ENCODE measurements at regions not wholly inside any gene's neighbourhood (a gene's known extent, or its start where the extent isn't known, plus 50 kb on each side); places are given as distances from the start of the nearest gene placed in this dataset.

- DNase-seq (no peak), ATAC-seq (no peak)
- H3K36me3 ChIP-seq: no peaks in the 10 kb centered on the region
- H3K4me3 ChIP-seq: no peak overlapping the region
- intact Hi-C loops (cut with DNase I): loop anchor here (1.0 to 10.0 kb wide), 5 partner anchors 134 to 241 kb away; no protein-coding TSS in a partner anchor
- WGBS, 2 donors: 8 to 15% methylated on average over 1 of the region's 1 CpG
- H3K9me3 ChIP-seq: no peaks in the 10 kb centered on the region
- TF ChIP-seq CTCF (IDR thresholded peaks at IDR 0.05): no peak
- no peak overlapping the region for H3K27ac ChIP-seq
- H3K27me3 ChIP-seq: peaks cover 0 to 38% (median 22%) of the 10 kb centered on the region in 7 donors
- H3K4me1 ChIP-seq: peaks cover 0 to 7% (median 0%) of the 10 kb centered on the region in 9 donors
These were observed 91.6 kb upstream of the KCNA3 start for GRCh38 chr1:110766336-110766647.

- peak in 4 of 8 donors; percentile 58 to 69 (median 60) for ATAC-seq
- WGBS, 2 donors: 11 to 22% methylated on average over 5 of the region's 5 CpGs
These were observed 91.0 kb upstream of the KCNA3 start for GRCh38 chr1:110765640-110766335.

GRCh38 chr1:110763149-110763548 is 88.4 kb upstream of the KCNA3 start:
- Histone ChIP-seq H3K4me3 (no peak overlapping the region), H3K27me3 (peaks cover 0 to 46% (median 22%) of the 10 kb centered on the region in 7 donors), H3K9me3 (no peaks in the 10 kb centered on the region), H3K4me1 (peaks cover 0 to 7% (median 0%) of the 10 kb centered on the region in 9 donors), H3K36me3 (no peaks in the 10 kb centered on the region), H3K27ac (no peak overlapping the region)
- DNase-seq: no peak
- intact Hi-C loops (cut with DNase I): loop anchor here in 2 of 10 donors (5.0 to 10.0 kb wide), 2 partner anchors 131 to 238 kb away; no protein-coding TSS in a partner anchor
- no peak for ATAC-seq
- TF ChIP-seq CTCF (IDR thresholded peaks at IDR 0.05): no peak
- 73% methylated on average over 4 of the region's 4 CpGs for WGBS, 2 donors

More at GRCh38 chr1:110765640-110766335, 91.0 kb upstream of the KCNA3 start:
- Histone ChIP-seq H3K4me3 (no peak overlapping the region), H3K27me3 (peaks cover 0 to 38% (median 22%) of the 10 kb centered on the region in 7 donors), H3K4me1 (peaks cover 0 to 7% (median 0%) of the 10 kb centered on the region in 9 donors), H3K9me3 (no peaks in the 10 kb centered on the region), H3K27ac (no peak overlapping the region), H3K36me3 (no peaks in the 10 kb centered on the region)
- intact Hi-C loops (cut with DNase I): loop anchor here (1.0 to 10.0 kb wide), 5 partner anchors 133 to 241 kb away; no protein-coding TSS in a partner anchor
- peak in 1 of 2 donors; percentile 42 for DNase-seq
- TF ChIP-seq CTCF (IDR thresholded peaks at IDR 0.05): peak; percentile 60 to 89 (median 85)

GRCh38 chr1:110760321-110760720 is 85.6 kb upstream of the KCNA3 start:
- H3K27me3 ChIP-seq: peaks cover 0 to 47% (median 14%) of the 10 kb centered on the region in 7 donors
- DNase-seq (no peak), ATAC-seq (no peak)
- H3K4me3 ChIP-seq: no peak overlapping the region
- no peak for TF ChIP-seq CTCF (IDR thresholded peaks at IDR 0.05)
- WGBS, 2 donors: 56% methylated on average over 2 of the region's 2 CpGs
- H3K4me1 ChIP-seq: no peaks in the 10 kb centered on the region
- H3K36me3 ChIP-seq: no peaks in the 10 kb centered on the region
- H3K9me3 ChIP-seq: no peaks in the 10 kb centered on the region
- H3K27ac ChIP-seq: no peak overlapping the region
- intact Hi-C loops (cut with DNase I): loop anchor here in 2 of 10 donors (5.0 to 10.0 kb wide), 2 partner anchors 128 to 236 kb away; no protein-coding TSS in a partner anchor
